HG03175 (cell line): ENCODE measurements at regions not wholly inside any gene's neighbourhood (a gene's known extent, or its start where the extent isn't known, plus 50 kb on each side); places are given as distances from the start of the nearest gene placed in this dataset.
"Not testable (repeated sequence)": the region's sequence is repeated elsewhere in the genome, so short reads cannot be mapped to it uniquely, and the experiment has no call there.

Experiments used
- ATAC-seq: cut with Tn5 transposase; IDR thresholded peaks from one replicate; pipeline ENCODE4 v1.9.1; 2021; ENCODE audit warnings: mild to moderate bottlenecking, moderate library complexity; ENCODE audit not compliant: unreplicated experiment

GRCh38 chr12:126390969-126391566, 1325.8 kb downstream of the AACS start:
- no peak for ATAC-seq

GRCh38 chr12:126396536-126396935, 1331.3 kb downstream of the AACS start:
- ATAC-seq, result no peak

- ATAC-seq, result no peak
Observed at GRCh38 chr12:126397071-126397581, 1331.9 kb downstream of the AACS start.

- no peak for ATAC-seq
Observed at GRCh38 chr12:126397660-126398059, 1332.4 kb downstream of the AACS start.

- ATAC-seq, result no peak
Observed at GRCh38 chr12:126400831-126401230, 1335.6 kb downstream of the AACS start.

GRCh38 chr12:126404293-126404881, 1339.2 kb downstream of the AACS start:
- ATAC-seq, result no peak

GRCh38 chr12:126418400-126418799, 1353.2 kb downstream of the AACS start:
- no peak for ATAC-seq

- no peak for ATAC-seq
Observed at GRCh38 chr12:126419131-126419530, 1353.9 kb downstream of the AACS start.

GRCh38 chr12:126424696-126425095, 1359.5 kb downstream of the AACS start:
- ATAC-seq, result no peak

GRCh38 chr12:126425264-126425663, 1360.0 kb downstream of the AACS start:
- ATAC-seq, result no peak

- ATAC-seq, result no peak
Observed at GRCh38 chr12:126428769-126429168, 1363.5 kb downstream of the AACS start.

- ATAC-seq, result no peak
Observed at GRCh38 chr12:126430921-126431320, 1365.7 kb downstream of the AACS start.

- no peak for ATAC-seq
Observed at GRCh38 chr12:126431767-126432166, 1366.5 kb downstream of the AACS start.

GRCh38 chr12:126432780-126433179, 1367.5 kb downstream of the AACS start:
- no peak for ATAC-seq

GRCh38 chr12:126434412-126434985, 1369.3 kb downstream of the AACS start:
- no peak for ATAC-seq

- no peak for ATAC-seq
Observed at GRCh38 chr12:126436041-126436440, 1370.8 kb downstream of the AACS start.

GRCh38 chr12:126437934-126438333, 1372.7 kb downstream of the AACS start:
- no peak for ATAC-seq

GRCh38 chr12:126443977-126444376, 1378.7 kb downstream of the AACS start:
- no peak for ATAC-seq

- ATAC-seq, result no peak
Observed at GRCh38 chr12:126447346-126447745, 1382.1 kb downstream of the AACS start.

- ATAC-seq, result no peak
Observed at GRCh38 chr12:126451809-126452208, 1386.6 kb downstream of the AACS start.

- not testable (repeated sequence) for ATAC-seq
Observed at GRCh38 chr12:126452686-126453085, 1387.5 kb downstream of the AACS start.

GRCh38 chr12:126454581-126454980, 1389.3 kb downstream of the AACS start:
- no peak for ATAC-seq
